NCI-H1092 (cell line): ENCODE measurements at regions not wholly inside any gene's neighbourhood (a gene's known extent, or its start where the extent isn't known, plus 50 kb on each side); places are given as distances from the start of the nearest gene placed in this dataset.

ENCODE experiments used
- DNase-seq: peaks from one replicate; lab custom pipeline; 2025; lab: John Stamatoyannopoulos, UW

DNA sequence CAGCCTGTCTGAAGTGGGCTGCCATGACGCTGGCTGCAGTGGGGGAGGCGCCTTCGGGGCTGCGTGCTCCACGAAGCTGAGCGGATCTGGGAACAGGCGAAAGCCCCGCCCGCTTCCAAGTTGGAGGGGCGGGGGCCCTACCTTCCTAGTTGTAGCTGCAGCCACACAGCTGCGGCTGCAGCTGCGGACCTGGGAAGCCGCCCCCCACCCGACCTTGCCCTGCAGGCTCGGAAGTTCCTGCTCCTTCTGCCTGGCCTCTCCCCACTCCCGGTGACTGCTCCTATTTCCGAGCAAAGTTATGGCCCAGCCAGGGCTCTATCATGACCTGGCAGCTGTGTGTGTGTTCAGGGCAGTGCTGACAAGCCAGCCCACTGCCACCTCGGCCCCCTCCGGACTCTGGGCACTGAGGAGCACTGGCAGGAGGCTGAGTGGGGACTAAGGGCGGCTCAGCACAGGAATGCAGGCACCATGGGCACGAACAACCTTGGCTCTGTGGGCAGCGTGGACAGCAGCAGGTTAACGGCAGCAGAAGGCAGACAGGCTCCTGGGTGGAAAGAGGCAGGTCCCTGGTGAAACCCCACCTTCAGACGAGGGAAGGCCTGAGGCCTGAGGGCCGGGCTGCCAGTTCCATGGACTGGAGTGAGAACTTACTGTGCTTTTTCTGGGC, 352.4 kb upstream of the TMCO5A start:
- no peak for DNase-seq

DNA sequence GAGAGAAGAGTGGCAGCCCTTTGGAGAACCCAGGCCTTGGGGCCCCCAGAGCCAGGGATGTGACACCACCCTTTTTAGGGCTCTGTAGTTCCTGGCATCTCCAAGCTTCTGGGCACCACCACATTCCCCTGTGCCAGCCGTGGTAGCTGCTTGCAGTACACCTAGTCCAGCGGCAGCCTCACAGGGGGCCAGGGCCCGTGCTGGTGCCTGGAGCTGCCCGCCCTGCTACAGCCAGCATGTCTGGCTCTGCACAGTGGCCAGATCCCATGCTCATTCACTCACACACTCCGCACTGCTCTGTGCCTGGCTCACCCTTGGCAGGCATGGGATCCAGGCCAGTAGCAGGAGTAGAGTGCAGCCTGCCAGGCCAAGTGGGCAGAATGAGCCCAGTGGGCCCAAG, 351.6 kb upstream of the TMCO5A start:
- no peak for DNase-seq

DNA sequence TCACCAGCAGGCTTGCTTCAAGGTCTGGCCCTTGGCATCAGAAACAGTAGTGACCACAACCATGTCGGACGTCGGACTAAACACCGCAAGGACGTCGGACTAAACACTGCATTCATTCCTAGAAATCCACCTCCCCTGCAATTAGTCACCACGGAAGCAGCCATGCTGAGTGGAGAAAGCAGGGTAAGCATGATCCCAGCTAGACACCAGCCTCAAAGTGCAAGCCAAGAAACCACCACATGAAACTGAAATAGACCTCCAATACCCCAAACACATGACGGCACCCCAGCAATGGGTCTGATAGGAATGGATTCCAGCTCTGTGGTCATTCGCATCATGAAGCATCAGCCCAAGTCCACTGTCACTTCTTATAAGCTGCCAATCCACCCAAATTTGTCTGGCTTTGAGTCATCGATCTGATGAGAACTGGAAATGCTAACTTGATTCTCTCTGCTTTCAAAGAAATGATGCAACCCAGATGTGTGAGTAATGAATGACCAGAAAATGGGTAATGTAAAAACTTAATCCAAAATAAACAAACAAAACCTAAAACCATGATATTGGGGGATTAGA, 348.3 kb upstream of the TMCO5A start:
- DNase-seq, result no peak

DNA sequence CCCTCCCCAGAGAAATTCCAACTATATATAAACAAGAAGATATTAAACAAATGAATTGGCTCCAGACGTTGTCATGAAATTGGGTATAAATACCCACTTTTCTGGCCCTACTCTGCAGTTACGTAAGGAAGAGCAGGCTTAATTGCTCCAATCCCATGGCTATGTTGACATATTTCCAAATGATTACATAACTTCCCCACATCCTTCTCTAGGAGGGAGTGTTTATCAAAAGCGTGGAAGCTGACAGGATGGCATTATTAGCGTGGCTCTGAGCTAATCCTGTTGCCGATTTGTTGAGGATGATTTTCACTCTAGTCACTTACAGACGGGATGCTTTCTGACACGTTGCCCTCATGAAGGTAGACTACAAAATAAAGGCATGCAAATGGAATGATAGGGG, 347.5 kb upstream of the TMCO5A start:
- DNase-seq, result no peak

DNA sequence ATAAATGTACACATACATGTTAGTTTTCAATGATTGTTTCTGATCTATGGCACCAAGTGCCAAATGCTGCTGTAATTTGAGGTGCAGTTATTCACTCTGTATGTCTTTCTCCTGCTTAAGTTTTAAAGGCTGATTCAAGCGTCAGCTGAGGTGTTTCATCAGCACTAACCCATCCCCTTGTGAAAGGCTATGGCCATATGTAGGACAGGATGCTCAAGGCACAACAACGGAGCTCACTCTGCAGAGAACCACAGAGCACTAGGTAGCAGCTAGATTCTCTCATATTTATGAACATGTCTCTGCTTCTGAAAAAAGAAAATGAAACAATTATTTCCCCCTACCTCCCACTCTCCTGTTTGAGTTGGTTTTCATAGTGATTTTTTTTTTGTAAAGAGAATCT, 340.0 kb upstream of the TMCO5A start:
- no peak for DNase-seq

DNA sequence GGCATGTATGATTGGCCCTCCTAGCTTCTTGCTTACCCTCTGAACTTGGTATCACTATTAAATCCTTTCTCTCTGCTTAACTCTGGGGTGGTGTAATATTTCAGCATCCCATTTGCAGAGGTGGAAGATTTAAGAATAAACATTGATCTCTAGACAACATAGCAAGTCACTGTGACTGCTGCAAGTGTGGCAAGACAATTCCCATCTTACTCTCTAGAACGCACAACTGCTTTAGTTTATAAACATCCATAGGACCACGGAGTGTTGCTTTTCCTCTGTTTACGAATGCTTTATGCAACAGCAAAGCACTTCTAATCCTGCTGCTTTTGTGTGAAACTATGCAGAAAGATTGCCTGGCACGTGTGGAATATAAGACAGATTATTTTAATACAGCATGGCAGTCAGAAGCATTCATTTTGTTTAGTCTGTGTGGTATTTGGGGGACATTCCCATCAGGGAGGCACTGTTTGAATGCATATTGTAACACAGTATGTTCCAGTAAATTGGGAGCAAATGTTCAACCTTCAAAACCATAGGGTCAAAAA, 338.9 kb upstream of the TMCO5A start:
- no peak for DNase-seq

DNA sequence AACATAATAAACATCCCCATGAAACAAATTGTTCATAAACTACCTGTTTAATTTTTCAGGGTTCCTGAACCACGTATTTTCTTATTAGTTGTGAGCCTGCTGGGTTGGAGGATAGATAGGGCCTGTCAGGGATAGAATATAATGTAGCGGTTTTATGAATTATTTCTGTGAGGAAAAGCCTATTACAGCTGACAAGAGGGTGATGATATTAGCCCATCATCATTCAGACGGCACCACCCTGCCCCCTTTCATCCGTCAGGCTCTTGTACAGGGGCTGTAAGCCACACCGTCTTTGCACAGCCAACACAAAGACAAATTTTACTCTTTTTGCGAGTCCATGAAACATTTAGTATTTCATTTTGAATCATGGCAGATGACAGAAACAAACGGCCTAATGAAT, 335.3 kb upstream of the TMCO5A start:
- no peak for DNase-seq

DNA sequence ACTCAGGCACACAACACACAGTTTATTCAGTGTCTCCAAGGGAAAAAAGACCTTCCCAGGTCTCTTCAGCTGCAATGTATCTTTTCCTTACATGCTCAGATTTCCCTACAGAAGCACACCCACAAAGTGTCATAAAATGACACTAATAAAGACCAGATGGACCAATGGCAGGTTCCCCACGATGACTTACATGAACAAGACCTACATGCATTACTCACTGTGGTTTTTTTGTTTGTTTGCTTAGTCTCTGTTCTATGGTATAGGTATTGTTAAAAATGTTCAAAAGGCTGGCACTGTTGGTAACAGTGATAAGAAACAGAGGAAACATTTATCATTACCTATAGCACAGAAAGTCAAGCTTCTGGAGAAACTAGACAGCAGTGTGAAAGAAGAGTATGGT, 318.2 kb upstream of the TMCO5A start:
- DNase-seq, result no peak

DNA sequence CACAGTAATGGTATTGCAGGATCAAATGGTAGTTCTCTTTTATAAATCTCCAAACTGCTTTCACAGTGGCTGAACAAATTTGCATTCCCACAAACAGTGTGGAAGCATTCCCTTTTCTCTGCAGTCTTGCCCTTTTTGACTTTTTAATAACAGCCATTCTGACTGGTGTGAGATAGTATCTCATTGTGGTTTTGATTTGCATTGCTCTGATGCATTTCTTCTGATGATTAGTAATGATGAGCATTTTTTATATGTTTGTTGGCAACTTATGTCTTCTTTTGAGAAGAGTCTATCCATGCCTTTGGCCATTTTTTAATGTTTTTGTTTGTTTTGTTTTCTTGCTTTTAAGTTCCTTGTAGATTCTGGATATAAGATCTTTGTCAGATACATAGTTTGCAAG, 316.1 kb upstream of the TMCO5A start:
- no peak for DNase-seq

DNA sequence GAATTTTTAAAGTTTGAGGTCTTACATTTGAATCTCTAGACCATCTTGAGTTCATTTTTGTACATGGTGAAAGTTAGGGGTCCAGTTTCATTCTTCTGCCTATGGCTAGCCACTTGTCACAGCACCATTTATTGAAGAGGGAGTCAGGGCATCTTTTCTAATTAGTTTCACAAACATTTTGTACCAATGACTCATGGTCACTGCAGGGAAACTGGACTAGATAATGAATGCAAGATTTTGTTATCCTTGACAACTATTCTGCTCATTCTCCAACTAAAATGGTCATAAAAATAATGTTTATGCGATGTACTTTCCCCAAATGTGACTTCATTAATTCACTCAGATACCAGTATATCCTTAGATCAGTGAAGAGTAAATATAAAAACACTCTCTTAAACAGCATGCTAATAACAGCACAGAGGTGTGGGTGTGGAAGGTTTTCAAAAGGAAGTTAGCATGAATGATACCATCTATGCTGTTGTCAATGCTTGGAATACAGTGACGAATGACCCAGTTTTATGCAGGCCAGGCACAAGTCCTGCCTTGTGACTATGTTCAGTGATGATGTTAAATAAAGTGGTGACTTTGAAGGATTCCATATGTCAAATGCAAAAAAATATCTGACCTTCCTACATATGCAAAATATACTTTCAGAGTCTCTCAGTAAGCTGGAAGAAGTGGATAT, 314.9 kb upstream of the TMCO5A start:
- DNase-seq, result no peak

DNA sequence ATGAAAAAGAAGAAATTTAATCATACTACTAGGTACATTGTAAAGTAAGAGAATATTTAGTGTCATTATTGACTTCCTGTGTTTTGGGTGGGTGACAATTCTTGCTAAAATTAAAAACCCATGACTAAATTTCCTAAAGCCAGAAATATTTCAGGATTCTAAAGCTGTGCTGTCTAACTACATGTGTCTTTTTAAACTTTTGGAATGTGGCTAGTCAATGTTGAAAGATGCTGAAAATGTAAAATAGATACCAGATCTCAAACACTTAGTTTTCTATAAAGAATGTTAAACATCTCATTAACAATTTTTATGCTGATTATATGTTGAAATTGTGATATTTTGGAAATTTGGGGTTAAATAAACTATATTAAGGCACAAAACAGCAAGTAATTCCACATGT, 308.9 kb upstream of the TMCO5A start:
- DNase-seq, result no peak

DNA sequence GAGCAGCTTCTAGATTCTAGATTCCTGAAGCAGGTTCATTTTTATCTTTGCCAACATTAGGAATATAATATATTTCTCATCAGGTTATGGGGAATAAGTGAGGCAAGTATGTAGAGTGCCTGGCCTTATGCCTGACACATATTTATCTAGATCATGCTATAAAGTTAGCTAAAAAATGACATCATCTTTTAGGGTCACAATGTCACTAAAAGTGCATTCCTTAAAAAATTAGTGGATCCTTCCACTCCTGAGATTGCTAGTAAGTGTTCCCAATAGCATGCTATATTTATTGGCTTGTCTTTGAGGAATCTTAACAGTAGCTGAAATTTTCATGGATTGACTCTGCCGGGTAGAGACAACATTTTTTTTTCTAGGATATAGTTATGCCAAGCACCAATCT, 305.9 kb upstream of the TMCO5A start:
- DNase-seq, result no peak

DNA sequence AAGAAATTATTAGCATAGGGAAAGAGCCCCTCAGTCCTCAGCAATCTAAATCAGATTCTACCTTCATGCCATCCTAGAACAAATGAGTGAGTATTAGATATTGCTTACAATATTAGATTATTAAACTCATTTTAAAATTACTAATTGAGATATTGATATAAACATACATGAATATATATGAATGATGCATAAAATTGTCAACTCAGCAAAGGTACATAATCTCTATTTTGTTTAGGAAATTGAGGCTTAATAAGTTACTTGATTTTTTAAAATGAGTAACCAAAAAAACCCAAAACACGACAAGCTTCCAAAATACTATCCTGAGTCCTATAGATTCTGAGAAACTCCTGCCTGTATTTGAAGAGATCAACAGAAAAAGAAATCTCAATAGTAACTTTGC, 297.7 kb upstream of the TMCO5A start:
- no peak for DNase-seq

DNA sequence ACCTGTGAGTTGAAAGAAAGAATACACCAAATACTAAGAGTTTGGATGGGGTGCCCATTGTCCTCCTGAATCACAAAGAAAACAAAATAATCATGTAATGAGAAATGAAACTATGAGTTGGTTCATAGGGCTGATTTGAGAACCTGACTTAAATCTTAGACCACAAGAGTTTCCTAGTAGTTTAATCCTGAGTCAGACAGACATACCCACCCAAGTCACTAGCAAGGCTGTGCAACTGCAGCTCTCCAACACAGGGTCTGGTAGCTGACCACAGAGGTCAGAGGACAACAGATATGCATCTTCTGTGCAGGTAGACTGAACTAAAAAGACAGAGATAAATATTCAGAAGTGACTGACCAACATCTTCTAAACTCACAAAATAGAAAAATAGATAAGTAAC, 296.3 kb upstream of the TMCO5A start:
- DNase-seq, result no peak

DNA sequence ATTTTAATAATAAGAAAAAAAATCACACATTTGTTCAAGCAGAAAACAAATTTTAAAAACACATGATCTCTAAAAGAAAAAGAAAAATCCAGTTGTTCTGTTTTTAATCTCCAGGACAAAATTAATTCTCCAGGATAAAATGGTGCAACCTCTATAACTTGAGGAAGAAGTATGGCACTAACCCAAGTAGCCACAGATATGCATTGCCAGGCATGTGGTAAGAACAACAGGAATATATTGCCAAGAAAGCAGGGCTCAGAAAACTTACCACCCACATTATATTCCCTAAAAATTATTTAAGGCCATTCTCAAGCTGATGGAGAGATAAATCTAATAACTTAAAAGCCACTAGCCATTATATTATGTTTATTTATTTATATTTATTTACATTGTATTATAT, 295.7 kb upstream of the TMCO5A start:
- DNase-seq, result no peak

DNA sequence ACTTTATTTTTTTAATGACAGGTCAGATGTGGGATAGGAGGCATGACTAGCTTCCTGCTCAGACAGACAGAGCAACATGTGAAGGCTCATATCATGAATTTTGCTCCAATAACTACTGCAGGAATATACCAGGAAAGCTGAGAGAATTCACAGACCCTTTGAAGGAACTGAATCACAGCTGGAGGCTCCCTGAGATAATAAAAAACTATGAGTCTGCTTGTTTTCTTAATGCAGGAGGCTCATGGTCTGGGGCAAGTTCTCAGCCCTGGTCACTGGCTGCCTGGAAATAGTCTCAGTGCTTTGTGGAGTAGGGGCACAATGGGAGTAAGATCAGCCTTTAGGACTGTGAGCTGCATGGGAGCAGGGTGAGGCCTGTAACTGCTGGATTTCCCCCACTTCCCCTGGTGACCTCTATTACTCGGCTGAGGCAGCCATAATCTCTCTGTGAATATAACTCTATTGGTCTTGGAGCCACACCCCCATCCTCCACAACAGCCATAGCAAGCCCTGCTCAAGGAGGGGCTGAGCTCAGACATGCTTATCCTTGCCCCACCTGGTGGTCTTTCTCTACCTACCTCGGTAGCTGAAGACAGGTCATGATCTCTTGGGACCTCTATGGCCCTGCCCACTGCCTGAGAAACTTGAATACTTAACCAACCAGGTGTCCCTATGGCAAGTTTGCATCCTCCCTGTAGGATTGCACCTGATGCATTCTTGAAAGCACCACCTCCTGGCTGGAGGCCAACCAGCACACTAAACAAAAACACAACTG, 281.6 kb upstream of the TMCO5A start:
- DNase-seq, result no peak

DNA sequence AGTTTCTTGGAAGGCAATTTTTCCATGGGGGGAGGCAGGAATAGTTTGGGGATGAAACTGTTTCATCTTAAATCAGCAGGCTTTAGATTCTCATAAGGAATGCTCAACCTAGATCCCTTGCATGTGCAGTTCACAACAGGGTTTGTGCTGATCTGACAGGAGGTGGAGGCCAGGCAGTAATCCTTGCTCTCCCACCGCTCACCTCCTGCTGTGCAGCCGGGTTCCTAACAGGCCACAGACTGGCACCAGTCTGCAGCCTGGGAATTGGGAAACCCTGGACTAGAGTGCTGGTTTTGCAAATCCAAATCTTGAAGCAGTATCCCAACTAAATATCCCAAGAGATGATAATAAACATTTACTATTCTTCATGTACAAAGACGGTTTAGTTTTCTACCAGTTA, 256.3 kb upstream of the TMCO5A start:
- DNase-seq, result no peak

DNA sequence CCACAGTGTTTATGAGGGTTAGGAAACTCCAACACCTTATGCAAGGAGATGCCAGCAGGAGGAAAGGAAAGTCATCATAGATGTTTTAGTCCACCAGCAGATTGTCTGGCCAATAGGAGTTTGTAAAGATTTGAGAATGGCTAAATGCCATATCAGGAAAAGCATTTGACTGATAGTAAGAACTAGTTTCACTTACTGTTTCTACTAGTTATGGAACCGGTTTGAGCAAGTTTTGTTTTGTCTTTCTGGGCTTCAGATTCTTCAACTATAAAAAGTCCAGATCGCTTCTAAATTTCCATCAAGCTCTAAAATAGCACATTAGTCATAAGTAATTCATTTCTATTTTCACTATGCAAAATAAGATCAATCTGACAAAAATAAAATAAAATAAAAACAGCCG, 254.8 kb upstream of the TMCO5A start:
- DNase-seq, result no peak

DNA sequence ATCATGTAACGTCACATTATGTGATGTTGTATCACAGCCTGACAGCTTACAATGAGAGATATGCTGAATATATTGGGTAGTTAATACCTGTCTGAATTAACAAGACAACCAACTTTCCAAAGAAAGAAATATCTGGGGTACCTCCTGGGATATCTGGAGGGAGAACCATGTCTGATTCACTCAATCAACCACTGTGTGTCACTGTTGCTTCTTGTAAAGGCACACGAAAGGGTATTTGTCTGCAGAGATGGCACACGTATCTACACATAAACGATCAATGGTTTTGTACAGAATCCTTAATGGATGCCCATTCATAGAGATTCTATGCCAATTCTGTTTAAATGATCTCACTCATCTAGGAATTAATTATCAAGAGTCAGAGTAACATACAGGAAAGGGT, 252.1 kb upstream of the TMCO5A start:
- no peak for DNase-seq

DNA sequence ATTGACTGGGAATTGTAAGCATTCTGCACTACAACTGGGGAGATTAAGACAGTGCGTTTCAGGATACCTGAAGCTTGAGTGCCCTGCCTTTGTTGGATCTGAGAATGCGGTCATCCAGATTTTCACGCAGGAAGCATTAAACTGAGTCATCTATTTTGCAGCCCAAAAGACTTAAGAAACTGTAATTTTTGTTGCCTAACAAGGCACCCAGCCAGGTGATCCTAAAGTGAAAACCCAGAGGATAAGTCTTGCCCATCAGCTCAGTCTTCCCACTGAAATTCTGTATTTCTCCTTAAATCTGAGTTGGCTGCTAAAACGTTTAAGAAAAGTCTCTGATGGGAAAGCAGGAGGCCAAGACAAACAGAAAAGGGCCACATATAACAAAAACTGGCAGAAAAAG, 242.5 kb upstream of the TMCO5A start:
- DNase-seq, result no peak

DNA sequence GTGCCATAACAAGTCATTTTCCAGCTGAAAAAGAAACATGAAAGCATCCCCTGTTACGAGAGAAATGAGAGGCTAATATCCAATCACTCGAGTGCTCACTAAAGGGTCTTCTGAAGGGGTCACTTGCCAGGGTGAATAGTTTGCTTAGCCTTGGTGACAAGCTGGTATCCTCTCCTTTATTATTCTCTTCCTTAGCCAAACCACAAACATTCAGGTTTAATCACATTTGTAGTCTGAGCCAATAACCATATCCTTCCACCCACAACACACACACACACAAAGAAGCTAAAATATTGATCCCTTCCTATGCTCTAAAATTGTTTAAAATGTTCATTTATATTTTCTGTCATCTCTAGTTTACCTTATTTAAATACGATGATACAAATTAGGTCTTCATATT, 240.5 kb upstream of the TMCO5A start:
- DNase-seq, result no peak

DNA sequence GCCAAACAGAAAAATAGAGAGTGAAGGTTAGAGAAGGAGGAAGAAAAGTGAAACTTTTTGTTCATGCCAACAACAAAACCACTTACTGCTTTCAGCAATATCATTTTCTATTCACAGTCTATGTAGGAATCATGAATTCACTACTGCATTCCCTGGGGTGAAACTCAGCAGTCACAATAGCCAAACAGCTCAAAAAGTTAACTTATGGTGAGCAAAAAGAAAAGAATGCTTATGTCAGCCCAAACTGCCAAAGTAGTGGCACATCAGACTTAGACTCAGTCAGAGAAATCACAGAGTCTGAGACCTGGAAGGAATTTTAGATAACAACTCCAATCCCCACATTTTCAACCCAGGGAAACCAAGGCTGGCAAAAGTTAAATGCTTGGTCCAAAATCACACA, 238.7 kb upstream of the TMCO5A start:
- no peak for DNase-seq

DNA sequence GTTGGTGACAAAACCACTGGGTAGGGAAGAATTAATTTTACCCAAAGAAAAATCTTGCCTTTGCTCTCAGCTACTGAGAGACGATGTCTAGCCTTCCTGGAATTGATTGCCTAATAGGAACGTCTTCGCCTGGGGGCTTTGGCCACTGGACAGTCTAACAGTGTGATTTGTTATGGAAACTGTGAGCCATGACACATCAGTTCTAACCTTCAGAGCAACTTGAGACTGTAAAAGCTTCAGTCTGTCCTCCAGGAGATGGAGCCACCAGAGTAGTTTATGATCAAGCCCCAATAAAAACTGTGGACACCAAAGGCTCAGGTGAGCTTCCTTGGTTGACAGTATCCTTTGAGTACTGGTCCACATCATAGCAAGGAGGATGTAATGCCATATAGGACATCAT, 235.8 kb upstream of the TMCO5A start:
- no peak for DNase-seq
